ENCODE measurements at regions not wholly inside any gene's neighbourhood (a gene's known extent, or its start where the extent isn't known, plus 50 kb on each side); places are given as distances from the start of the nearest gene placed in this dataset.

DNA sequence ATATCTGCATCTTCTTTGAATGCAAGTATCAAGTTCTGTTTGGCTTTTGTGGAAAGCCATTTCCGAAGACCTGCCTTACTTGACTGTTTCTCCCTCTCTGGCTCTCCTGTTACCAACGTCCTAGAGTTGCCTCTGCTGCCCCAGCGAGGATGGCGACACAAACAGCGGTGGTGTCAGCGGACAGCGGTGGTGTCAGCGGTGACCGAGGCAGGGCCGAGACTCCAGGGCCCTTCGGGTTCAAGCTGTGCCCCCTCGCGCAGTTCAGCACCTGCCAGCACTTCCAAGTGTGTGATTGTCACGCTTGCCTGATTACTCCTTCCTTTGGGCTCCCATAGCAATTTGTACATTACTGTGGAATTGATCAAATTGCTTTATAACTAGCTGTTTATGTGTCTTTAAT, 336.9 kb upstream of the FAT1 start:
- TF ChIP-seq, protein P1, sequence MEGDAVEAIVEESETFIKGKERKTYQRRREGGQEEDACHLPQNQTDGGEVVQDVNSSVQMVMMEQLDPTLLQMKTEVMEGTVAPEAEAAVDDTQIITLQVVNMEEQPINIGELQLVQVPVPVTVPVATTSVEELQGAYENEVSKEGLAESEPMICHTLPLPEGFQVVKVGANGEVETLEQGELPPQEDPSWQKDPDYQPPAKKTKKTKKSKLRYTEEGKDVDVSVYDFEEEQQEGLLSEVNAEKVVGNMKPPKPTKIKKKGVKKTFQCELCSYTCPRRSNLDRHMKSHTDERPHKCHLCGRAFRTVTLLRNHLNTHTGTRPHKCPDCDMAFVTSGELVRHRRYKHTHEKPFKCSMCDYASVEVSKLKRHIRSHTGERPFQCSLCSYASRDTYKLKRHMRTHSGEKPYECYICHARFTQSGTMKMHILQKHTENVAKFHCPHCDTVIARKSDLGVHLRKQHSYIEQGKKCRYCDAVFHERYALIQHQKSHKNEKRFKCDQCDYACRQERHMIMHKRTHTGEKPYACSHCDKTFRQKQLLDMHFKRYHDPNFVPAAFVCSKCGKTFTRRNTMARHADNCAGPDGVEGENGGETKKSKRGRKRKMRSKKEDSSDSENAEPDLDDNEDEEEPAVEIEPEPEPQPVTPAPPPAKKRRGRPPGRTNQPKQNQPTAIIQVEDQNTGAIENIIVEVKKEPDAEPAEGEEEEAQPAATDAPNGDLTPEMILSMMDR (IDR thresholded peaks at IDR 0.05) = no peak
- no peak for TF ChIP-seq EZH2phosphoT487 (IDR thresholded peaks at IDR 0.05)

All from neural progenitor cell (in vitro differentiated cells).